Right lobe of liver (tissue), 4 donors: ENCODE measurements at regions not wholly inside any gene's neighbourhood (a gene's known extent, or its start where the extent isn't known, plus 50 kb on each side); places are given as distances from the start of the nearest gene placed in this dataset.

Experiments
- CTCF ChIP-seq, 4 donors: fragments of 200-600 bp in 3 of 4; fragments of 450-650 bp in 1 of 4; IDR thresholded peaks; one replicate each; pipeline versions ENCODE4 v1.5.1 to v1.8.0; 2016 to 2022; ENCODE audit warnings: antibody characterized with exemption in 4 of 4, mild to moderate bottlenecking in 2 of 4
- POLR2A ChIP-seq: fragments of 450-650 bp; IDR thresholded peaks from one replicate; pipeline ENCODE4 v1.6.1; 2017; ENCODE audit warnings: antibody characterized with exemption, mild to moderate bottlenecking
- donor health status: DM: no; HTN: no; CAD: no.
- donor health status: DM: no; HTN: no; CAD: no.
- donor health status: DM: no; HTN: yes; CAD: no.

GRCh38 chr4:66223068-66223703 is 552.9 kb upstream of the EPHA5 start:
- TF ChIP-seq CTCF (IDR thresholded peaks at IDR 0.05) (no peak), POLR2A (no peak)
